SU-DHL-6 (cell line): ENCODE measurements at regions not wholly inside any gene's neighbourhood (a gene's known extent, or its start where the extent isn't known, plus 50 kb on each side); places are given as distances from the start of the nearest gene placed in this dataset.

Experiments
- EZH2phosphoT487 ChIP-seq: fragments of 200-600 bp; sonication (generic), shearing (Covaris generic); conservative IDR thresholded peaks from 2 replicates; pipeline ENCODE4 v1.6.1; 2018; ENCODE audit warnings: mild to moderate bottlenecking, antibody characterized with exemption, low read length, moderate library complexity, mixed read lengths
- TF ChIP-seq, protein P1 (sequence below): fragments of 200-600 bp; sonication (generic); IDR thresholded peaks from one replicate; pipeline ENCODE4 v1.5.1; 2017; ENCODE audit warnings: antibody characterized with exemption, mild to moderate bottlenecking, low read length, moderate library complexity; ENCODE audit not compliant: insufficient read depth, poor library complexity, severe bottlenecking

DNA sequence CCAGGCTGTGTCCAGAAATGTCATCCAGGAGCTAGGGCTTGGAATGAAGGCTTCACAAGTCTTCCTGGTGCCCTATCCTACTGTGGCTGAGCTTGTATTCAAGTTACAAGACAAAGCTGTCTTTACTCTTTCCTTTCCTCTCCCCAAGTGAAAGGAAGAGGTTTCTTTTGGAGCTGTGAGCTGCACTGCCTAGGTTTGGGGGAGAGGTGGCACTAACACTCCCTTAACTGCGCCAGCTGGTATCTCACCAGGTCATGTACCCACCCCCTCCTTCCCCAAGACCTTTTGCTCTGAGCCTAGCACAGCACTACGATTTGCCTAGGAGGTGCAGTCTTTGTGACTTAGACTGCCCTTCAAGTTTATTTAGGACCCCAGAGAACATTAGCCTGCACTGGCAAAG, 2053.6 kb upstream of the PRR20A start:
- TF ChIP-seq EZH2phosphoT487 = no peak
- TF ChIP-seq, protein P1, sequence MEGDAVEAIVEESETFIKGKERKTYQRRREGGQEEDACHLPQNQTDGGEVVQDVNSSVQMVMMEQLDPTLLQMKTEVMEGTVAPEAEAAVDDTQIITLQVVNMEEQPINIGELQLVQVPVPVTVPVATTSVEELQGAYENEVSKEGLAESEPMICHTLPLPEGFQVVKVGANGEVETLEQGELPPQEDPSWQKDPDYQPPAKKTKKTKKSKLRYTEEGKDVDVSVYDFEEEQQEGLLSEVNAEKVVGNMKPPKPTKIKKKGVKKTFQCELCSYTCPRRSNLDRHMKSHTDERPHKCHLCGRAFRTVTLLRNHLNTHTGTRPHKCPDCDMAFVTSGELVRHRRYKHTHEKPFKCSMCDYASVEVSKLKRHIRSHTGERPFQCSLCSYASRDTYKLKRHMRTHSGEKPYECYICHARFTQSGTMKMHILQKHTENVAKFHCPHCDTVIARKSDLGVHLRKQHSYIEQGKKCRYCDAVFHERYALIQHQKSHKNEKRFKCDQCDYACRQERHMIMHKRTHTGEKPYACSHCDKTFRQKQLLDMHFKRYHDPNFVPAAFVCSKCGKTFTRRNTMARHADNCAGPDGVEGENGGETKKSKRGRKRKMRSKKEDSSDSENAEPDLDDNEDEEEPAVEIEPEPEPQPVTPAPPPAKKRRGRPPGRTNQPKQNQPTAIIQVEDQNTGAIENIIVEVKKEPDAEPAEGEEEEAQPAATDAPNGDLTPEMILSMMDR = no peak
